GM20000 (cell line): ENCODE measurements at regions not wholly inside any gene's neighbourhood (a gene's known extent, or its start where the extent isn't known, plus 50 kb on each side); places are given as distances from the start of the nearest gene placed in this dataset.

Experiments used
- DNase-seq: peaks from one replicate; pipeline ENCODE4 v3.0.0; 2012; ENCODE audit warnings: low spot score
- CTCF ChIP-seq: IDR thresholded peaks from 2 replicates; pipeline ENCODE4 v1.5.1; 2012; ENCODE audit warnings: mild to moderate bottlenecking, control low read depth; ENCODE audit errors: extremely low read depth, missing control alignments

GRCh38 chr3:13161021-13161759 is 88.0 kb upstream of the IQSEC1 start:
- no peak for DNase-seq
- no peak for TF ChIP-seq CTCF

- no peak for TF ChIP-seq CTCF
- DNase-seq = no peak
Measured at GRCh38 chr3:13160619-13161018, 87.4 kb upstream of the IQSEC1 start.

- no peak for DNase-seq
- TF ChIP-seq CTCF = no peak
Measured at GRCh38 chr3:13159890-13160289, 86.7 kb upstream of the IQSEC1 start.

GRCh38 chr3:13158871-13159270 is 85.6 kb upstream of the IQSEC1 start:
- DNase-seq = no peak
- no peak for TF ChIP-seq CTCF

- no peak for DNase-seq
- TF ChIP-seq CTCF = no peak
Measured at GRCh38 chr3:13158408-13158807, 85.2 kb upstream of the IQSEC1 start.

GRCh38 chr3:13157986-13158385 is 84.8 kb upstream of the IQSEC1 start:
- DNase-seq = no peak
- no peak for TF ChIP-seq CTCF

- no peak for DNase-seq
- TF ChIP-seq CTCF = no peak
Measured at GRCh38 chr3:13152826-13153710, 79.8 kb upstream of the IQSEC1 start.
